Neural crest cell (in vitro differentiated cells): ENCODE measurements at regions not wholly inside any gene's neighbourhood (a gene's known extent, or its start where the extent isn't known, plus 50 kb on each side); places are given as distances from the start of the nearest gene placed in this dataset.

Experiments
- DNase-seq: peaks from one replicate; pipeline ENCODE4 v3.0.0; 2021; ENCODE audit warnings: low read depth, mixed read lengths, low spot score
- H3K27ac Mint-ChIP-seq: one replicate; pipeline ENCODE4 v1.8.0; 2021; ENCODE audit warnings: mild to moderate bottlenecking, mixed read lengths; ENCODE audit not compliant: unreplicated experiment
- H3K27me3 Mint-ChIP-seq: 2 replicates; pipeline ENCODE4 v1.8.0; 2021; ENCODE audit warnings: low read depth, mild to moderate bottlenecking, mixed read lengths
- H3K36me3 Mint-ChIP-seq: 2 replicates; pipeline ENCODE4 v1.8.0; 2021; ENCODE audit warnings: low read depth, mild to moderate bottlenecking, mixed read lengths
- H3K4me1 Mint-ChIP-seq: 2 replicates; pipeline ENCODE4 v1.8.0; 2021; ENCODE audit warnings: mixed read lengths
- H3K4me3 Mint-ChIP-seq: one replicate; pipeline ENCODE4 v1.8.0; 2021; ENCODE audit warnings: mild to moderate bottlenecking, mixed read lengths
- H3K9me3 Mint-ChIP-seq: 2 replicates; pipeline ENCODE4 v1.8.0; 2021; ENCODE audit warnings: mixed read lengths
- TF ChIP-seq, protein P1 (sequence below): fragments of 200-600 bp; sonication (generic); conservative IDR thresholded peaks from 2 replicates; pipeline ENCODE4 v1.5.0; 2021; ENCODE audit warnings: antibody characterized with exemption, mild to moderate bottlenecking

DNA sequence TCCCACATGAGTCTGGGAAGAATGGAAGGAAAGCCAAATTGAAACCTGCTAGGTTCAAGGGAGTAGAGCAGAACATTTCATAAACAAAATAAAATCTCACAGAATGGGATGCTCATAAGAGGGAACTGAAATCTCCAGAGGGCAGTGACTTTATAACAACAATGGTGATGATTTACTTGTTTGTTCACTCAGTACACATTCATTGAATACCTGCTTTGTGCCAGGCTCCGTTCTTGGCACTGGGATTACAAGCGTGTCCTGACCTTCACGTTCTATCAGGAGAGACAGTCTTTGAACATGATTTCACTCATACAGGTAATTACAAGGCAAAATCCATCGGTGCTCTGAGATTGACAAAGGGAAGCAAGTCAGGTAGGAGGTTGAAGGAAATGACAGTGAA lies 356.3 kb downstream of the HAPSTR1 start:
- Mint-ChIP-seq H3K27me3 (peaks cover 24% of the 10 kb centered on the region), H3K4me3 (no peak overlapping the region), H3K36me3 (no peaks in the 10 kb centered on the region), H3K27ac (no peak overlapping the region), H3K4me1 (peaks cover 5% of the 10 kb centered on the region), H3K9me3 (peaks cover 5% of the 10 kb centered on the region)
- no peak for DNase-seq
- TF ChIP-seq, protein P1, sequence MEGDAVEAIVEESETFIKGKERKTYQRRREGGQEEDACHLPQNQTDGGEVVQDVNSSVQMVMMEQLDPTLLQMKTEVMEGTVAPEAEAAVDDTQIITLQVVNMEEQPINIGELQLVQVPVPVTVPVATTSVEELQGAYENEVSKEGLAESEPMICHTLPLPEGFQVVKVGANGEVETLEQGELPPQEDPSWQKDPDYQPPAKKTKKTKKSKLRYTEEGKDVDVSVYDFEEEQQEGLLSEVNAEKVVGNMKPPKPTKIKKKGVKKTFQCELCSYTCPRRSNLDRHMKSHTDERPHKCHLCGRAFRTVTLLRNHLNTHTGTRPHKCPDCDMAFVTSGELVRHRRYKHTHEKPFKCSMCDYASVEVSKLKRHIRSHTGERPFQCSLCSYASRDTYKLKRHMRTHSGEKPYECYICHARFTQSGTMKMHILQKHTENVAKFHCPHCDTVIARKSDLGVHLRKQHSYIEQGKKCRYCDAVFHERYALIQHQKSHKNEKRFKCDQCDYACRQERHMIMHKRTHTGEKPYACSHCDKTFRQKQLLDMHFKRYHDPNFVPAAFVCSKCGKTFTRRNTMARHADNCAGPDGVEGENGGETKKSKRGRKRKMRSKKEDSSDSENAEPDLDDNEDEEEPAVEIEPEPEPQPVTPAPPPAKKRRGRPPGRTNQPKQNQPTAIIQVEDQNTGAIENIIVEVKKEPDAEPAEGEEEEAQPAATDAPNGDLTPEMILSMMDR: no peak

DNA sequence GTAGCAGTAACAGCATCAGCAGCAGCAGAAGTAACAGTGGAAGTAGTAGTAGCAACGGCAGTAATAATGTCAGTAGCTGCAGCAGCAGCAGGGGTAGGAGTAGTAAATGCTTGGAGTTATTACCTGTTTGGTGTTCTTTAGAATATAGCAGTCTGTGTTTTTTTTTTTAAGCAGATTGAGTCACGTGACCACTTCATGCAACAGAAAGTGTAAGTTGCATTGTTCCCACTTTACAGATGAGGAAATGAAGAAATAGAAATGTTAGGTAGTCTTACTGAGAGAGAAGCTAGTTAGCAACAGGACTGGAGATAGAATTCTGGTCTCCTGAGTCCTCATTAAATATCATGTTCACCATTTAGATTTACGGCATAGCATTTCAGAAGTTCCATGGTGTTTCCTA lies 358.2 kb downstream of the HAPSTR1 start:
- no peak overlapping the region for H3K27ac Mint-ChIP-seq
- peaks cover 24% of the 10 kb centered on the region for H3K27me3 Mint-ChIP-seq
- no peak for DNase-seq
- TF ChIP-seq, protein P1: no peak
- H3K9me3 Mint-ChIP-seq: peaks cover 10% of the 10 kb centered on the region
- H3K36me3 Mint-ChIP-seq: no peaks in the 10 kb centered on the region
- H3K4me3 Mint-ChIP-seq: no peak overlapping the region
- H3K4me1 Mint-ChIP-seq: no peaks in the 10 kb centered on the region

DNA sequence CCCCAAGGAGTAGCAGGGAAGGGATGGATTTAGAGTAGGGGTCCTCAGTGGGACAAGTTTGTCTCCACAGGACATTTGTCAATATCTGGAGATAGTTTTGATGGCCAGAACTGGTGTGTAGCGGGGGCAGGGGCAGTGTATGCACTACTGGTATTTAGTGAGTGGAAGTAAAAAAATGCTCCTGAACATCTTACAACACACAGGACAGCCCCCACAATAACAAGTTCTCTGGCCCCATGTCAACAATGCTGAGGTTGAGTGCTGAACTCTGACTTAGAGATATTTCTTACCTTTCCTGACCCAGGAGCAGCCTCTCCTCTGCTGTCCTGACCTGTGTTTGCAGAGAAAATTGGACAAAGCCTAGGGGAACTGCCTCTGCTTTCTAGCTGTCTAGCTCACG lies 365.8 kb downstream of the HAPSTR1 start:
- Mint-ChIP-seq H3K4me1 (no peaks in the 10 kb centered on the region), H3K27me3 (peaks cover 22% of the 10 kb centered on the region), H3K9me3 (peaks cover 11% of the 10 kb centered on the region), H3K36me3 (no peaks in the 10 kb centered on the region), H3K4me3 (no peak overlapping the region), H3K27ac (no peak overlapping the region)
- DNase-seq: no peak
- TF ChIP-seq, protein P1: no peak

DNA sequence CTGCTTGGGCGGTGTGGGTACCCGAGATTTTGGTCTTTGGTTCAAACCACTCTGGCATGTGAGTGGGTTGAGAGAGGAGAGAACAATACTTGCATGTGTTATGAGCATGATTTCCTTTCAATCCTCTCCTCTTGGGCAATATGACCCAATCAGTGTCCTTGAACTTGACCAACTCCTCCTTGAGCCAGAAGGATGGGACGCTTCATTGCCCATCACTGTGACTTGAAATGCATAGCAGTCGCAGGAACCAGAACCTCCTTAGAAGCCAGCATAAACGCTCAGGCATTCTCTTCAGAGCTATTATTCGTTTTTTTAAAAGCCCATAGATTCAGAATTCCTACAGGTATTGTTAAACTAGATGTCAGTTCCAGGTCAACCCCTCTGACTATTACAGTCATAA lies 367.4 kb downstream of the HAPSTR1 start:
- no peaks in the 10 kb centered on the region for H3K36me3 Mint-ChIP-seq
- H3K27me3 Mint-ChIP-seq: peaks cover 22% of the 10 kb centered on the region
- no peak overlapping the region for H3K27ac Mint-ChIP-seq
- DNase-seq: no peak
- H3K4me3 Mint-ChIP-seq: no peak overlapping the region
- TF ChIP-seq, protein P1: no peak
- H3K4me1 Mint-ChIP-seq: no peaks in the 10 kb centered on the region
- H3K9me3 Mint-ChIP-seq: peaks cover 11% of the 10 kb centered on the region

DNA sequence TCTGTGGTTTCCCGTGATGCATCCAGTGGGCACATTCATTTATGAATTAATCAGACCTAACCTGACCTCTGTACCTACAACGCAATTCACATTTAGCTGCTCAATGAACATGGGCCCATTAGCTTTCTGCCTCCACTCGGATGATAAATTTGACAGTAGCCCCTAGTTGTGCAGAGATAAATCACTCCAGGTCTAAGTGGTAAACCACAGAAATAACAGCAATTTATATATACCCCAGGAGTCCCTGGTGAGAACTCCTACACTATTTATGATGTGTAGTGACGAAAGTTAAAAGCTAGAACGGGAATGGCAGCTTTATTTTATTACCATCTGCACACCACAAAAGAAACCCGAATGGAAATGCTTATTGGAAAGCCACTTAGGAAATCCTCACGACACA lies 371.5 kb downstream of the HAPSTR1 start:
- Mint-ChIP-seq H3K4me1 (no peaks in the 10 kb centered on the region), H3K27ac (no peak overlapping the region), H3K36me3 (no peaks in the 10 kb centered on the region), H3K27me3 (peaks cover 10% of the 10 kb centered on the region), H3K9me3 (no peaks in the 10 kb centered on the region), H3K4me3 (no peak overlapping the region)
- TF ChIP-seq, protein P1: no peak
- no peak for DNase-seq

DNA sequence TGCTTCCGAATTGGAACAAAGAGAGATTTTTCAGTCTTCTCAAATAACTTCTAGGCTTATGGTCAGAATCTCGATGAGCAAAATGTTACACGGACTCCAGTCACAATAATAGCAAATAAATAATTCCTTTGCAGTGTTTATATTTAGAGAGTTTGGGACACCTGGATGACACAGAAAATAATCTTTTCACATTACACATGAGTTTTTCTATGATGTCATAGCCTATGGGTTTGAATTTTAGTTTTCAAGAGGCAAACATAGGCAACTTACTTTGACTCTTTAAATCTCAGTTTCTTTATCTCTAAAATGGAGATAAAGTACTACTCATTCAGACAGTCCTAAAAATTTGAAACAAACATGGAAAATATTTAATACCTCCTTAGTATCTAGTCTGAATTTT lies 372.0 kb downstream of the HAPSTR1 start:
- DNase-seq: no peak
- no peaks in the 10 kb centered on the region for H3K36me3 Mint-ChIP-seq
- peaks cover 10% of the 10 kb centered on the region for H3K27me3 Mint-ChIP-seq
- no peak overlapping the region for H3K4me3 Mint-ChIP-seq
- no peak overlapping the region for H3K27ac Mint-ChIP-seq
- no peaks in the 10 kb centered on the region for H3K4me1 Mint-ChIP-seq
- H3K9me3 Mint-ChIP-seq: no peaks in the 10 kb centered on the region
- TF ChIP-seq, protein P1: no peak
